Stimulated activated naive CD8-positive, alpha-beta T cell treated with anti-CD3 and anti-CD28 coated beads, Interleukin-15, Interleukin-2, amounts not matched to agents 100 U/mL and 50 U/mL, for 24 hours (primary cell): ENCODE measurements at regions not wholly inside any gene's neighbourhood (a gene's known extent, or its start where the extent isn't known, plus 50 kb on each side); places are given as distances from the start of the nearest gene placed in this dataset.
"Not testable (repeated sequence)": the region's sequence is repeated elsewhere in the genome, so short reads cannot be mapped to it uniquely, and the experiment has no call there.

Source experiments
- ATAC-seq: fragments of 150-1000 bp; cut with Tn5 transposase; one replicate; pipeline ENCODE4 v1.10.0; 2021
- DNase-seq: peaks from one replicate; pipeline ENCODE4 v3.0.0; 2021

- DNase-seq (no peak), ATAC-seq (no peak)
These were observed 111.8 kb upstream of the ASB18 start for GRCh38 chr2:236375973-236376476.

GRCh38 chr2:236376566-236377244, 112.5 kb upstream of the ASB18 start:
- ATAC-seq (no peak), DNase-seq (no peak)

- ATAC-seq: no peak
- DNase-seq: no peak
These were observed 115.9 kb upstream of the ASB18 start for GRCh38 chr2:236380051-236380612.

DNA sequence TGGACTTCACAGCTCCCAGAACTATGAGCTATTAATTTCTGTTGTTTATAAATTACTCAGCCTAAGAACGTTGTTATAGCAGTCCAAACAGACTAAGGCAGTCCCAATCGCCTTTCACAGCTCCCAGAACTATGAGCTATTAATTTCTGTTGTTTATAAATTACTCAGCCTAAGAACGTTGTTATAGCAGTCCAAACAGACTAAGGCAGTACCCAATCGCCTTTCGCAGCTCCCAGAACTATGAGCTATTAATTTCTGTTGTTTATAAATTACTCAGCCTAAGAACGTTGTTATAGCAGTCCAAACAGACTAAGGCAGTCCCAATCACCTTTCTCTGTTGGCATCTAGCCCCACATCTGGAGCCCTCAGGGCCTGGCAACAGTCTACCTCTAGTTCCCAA, 117.0 kb upstream of the ASB18 start:
- not testable (repeated sequence) for DNase-seq, ATAC-seq

GRCh38 chr2:236389284-236390216, 125.3 kb upstream of the ASB18 start:
- not testable (repeated sequence) for ATAC-seq, DNase-seq

GRCh38 chr2:236393101-236393500, 128.9 kb upstream of the ASB18 start:
- ATAC-seq (no peak), DNase-seq (no peak)

GRCh38 chr2:236393581-236393980, 129.4 kb upstream of the ASB18 start:
- DNase-seq (no peak), ATAC-seq (no peak)

GRCh38 chr2:236394571-236394970, 130.4 kb upstream of the ASB18 start:
- ATAC-seq: no peak
- no peak for DNase-seq

DNA sequence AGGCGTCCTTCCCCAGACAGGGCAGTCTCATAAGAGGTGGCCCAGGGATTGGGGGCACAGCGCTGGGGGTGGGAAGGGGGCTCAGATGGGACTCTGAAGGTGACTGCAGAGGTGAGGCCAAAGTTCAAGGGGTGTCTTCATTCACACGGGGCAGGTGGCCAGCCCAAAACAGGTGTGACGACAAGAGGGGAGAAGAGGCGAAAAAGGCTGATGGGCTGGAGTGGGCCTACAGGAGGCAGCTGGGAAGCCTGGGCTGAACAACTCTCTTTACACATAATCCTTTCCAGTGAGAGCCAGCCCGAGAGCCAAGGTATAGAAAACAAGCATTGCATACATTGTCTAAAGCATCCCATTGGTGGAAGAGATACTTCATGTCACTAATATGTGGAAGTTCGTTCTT, 130.9 kb upstream of the ASB18 start:
- DNase-seq: no peak
- ATAC-seq: no peak

DNA sequence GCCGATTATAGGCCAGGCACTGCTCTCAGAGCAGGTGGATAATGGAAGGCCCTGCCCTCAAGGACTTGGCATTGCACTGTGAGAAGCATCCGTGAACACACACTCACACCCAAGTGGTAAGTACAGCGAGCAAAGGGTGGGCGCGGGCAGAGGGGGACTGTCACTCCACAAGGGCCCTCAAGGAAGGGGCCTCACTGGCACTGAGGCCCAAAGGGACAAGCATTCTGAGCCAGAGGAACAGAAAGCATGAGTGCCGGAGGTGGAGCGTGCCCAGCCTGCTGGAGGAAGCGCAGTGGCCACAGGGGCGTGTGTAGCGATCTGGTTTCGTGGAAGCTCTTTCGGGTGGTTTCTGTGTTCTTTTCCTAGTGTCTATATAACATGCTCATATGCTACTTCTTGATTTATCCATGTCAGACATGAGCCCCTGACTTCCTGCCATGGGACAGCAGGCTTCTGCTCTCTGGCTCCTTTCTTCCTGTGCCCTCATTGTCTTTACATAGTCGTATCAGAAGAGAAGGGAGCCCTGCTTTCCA, 132.7 kb upstream of the ASB18 start:
- DNase-seq (no peak), ATAC-seq (no peak)

DNA sequence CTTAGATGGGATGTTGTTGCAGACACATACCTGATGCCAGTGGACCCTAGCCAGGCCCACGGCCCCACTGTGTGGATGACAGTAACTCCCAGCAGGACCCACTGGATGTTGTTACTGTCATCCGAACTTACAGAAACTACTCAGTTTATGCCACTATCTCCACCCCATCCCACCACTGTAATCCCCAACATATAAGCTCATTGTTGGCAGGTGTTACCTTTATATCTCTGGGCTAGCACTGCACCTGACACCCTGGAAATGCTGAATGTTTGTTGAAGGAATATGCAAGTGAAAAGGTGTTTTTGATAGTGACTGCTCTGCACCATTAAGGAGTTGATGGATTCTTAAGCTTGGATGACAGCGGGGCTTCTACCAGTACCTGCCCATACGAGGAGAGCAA, 133.5 kb upstream of the ASB18 start:
- DNase-seq: no peak
- ATAC-seq: no peak

DNA sequence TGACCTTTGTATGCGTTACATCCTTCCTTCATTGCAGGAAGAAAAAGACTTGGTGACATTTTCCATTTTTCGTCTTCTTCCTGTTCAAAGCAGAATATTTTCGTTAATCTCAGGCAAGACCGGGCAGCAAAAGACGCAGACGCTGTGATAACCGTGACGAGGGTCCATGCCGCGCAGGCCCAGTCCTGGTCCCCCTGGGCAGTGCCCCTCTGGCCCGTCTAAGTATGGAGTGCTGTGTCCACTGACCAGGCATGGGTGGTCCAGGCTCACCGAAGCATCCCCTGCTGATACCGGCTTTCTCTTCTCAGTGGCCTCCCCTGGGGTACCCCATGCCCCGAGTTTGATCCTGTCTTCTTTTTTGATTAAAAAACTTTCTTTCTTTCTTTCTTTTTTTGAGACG, 135.2 kb upstream of the ASB18 start:
- ATAC-seq: no peak
- DNase-seq: no peak

GRCh38 chr2:236400046-236400574, 135.9 kb upstream of the ASB18 start:
- DNase-seq: no peak
- no peak for ATAC-seq

GRCh38 chr2:236400594-236401360, 136.6 kb upstream of the ASB18 start:
- no peak for ATAC-seq

GRCh38 chr2:236402033-236402790, 138.0 kb upstream of the ASB18 start:
- DNase-seq: no peak
- no peak for ATAC-seq

More at GRCh38 chr2:236400594-236401360, 136.6 kb upstream of the ASB18 start:
- no peak for DNase-seq

DNA sequence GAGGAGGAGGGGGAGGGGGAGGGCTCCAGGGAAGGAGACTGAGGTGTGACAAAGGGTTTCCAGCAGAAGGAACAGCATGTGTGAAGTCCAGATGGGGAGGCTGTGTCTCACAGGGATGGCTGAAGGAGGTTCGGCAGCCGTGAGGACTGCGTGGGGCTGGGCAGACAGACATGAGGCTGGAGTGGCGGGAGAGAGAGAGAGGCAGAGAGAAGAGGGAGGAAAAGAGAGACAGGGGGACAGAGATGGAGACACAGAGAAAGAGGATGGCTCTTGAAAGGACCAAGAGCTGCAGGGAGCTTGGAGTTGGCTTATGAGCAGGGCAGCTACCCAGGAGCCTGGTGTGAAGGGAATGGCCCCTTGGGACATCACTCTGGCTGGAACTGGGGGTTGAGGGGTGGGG, 138.9 kb upstream of the ASB18 start:
- DNase-seq (no peak), ATAC-seq (no peak)

DNA sequence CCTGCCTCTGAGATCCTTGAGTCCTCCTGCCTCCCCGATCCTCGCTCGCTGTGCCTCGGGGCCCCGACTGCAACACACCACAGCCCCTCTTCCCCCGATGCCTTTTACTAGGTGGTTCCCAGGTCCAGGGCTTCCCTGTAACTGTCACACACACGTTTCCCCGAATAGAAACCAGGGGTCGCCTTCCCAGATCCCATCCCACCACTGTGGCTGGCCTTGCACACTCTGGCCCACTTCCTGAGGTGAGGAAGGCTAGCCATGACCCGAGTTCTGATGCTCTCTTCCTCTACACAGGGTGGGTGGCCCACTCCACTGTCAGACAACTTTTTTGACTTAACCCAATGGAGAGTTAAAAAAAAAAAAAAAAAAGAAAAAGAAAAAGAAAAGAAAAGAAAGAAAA, 139.6 kb upstream of the ASB18 start:
- ATAC-seq: no peak

GRCh38 chr2:236404346-236404745, 140.1 kb upstream of the ASB18 start:
- DNase-seq: no peak
- ATAC-seq: no peak

More for the DNA sequence above, 139.6 kb upstream of the ASB18 start:
- DNase-seq: no peak

GRCh38 chr2:236405357-236405756, 141.2 kb upstream of the ASB18 start:
- DNase-seq: no peak
- no peak for ATAC-seq

DNA sequence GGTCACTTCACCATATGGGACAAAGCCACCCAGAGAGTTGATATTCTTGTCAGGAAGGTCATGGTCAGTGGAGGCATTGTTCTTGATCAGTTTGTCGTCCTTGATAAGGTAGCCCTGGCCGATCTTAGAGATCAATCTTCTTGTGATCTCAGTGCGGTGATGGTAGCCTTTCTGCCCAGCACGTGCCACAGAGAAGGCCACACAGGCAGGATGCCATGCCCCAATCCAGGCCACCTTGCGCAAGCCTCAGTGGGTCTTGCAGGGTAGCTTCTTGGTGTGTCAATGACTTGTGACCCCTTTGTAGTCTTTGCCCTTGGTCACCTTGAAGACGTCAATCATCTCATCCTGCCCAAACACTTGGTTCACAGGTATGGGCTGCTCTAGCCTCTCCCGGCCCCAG, 143.9 kb upstream of the ASB18 start:
- ATAC-seq: no peak
- no peak for DNase-seq

GRCh38 chr2:236408786-236409185, 144.6 kb upstream of the ASB18 start:
- ATAC-seq (no peak), DNase-seq (no peak)
